ENCODE measurements at regions not wholly inside any gene's neighbourhood (a gene's known extent, or its start where the extent isn't known, plus 50 kb on each side); places are given as distances from the start of the nearest gene placed in this dataset.

DNA sequence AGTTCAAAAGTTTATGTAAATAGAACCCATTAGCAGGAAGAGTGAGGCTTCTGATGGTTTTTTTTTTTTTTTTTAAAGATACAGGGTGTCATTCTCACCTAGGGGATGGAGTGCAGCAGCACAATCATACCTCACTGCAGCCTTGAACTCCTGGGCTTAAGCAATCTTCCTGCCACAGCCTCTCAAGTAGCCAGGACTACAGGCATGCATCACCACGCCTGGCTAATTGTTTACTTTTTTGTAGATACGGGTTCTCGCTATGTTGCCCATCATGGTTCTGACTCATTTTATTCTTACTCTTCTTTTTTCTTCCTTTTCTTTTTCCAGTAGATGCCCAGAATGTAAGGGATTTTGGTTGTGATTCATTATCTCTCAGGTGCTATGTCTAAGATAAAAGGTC, 201.1 kb downstream of the NNT start:
- no peak overlapping the region for H3K9ac ChIP-seq (ENCODE audit: insufficient read depth in 1 of 2, low read depth in 2 of 2, low read length in 2 of 2)
- no peaks in the 10 kb centered on the region for H3K27me3 ChIP-seq (ENCODE audit: control insufficient read depth in 2 of 2, insufficient read depth in 2 of 2, low read length in 2 of 2)
- H3K79me2 ChIP-seq (ENCODE audit: control insufficient read depth, insufficient read depth, low read length): no peaks in the 10 kb centered on the region
- no TSS peak for BruUV-seq (replicated peaks)
- FAIRE-seq (no peak), DNase-seq (ENCODE audit: extremely low read depth in 1 of 4, low spot score in 3 of 4) (no peak), ATAC-seq (no peak)
- no peaks in the 10 kb centered on the region for H3K9me3 ChIP-seq (replicated peaks; ENCODE audit: control insufficient read depth, insufficient read depth, low read depth, low read length)
- intact Hi-C loops (cut with micrococcal nuclease) (no loop called here), in situ Hi-C loops (cut with MboI) (no loop called here)
- ChIA-PET CTCF (ENCODE audit: low intra/inter-chr PET ratio) (no interaction called here), POLR2A (no interaction called here)
- H2AFZ ChIP-seq (ENCODE audit: low read depth, low read length): no peak overlapping the region
- H3K36me3 ChIP-seq (ENCODE audit: control insufficient read depth, insufficient read depth, low read length): no peaks in the 10 kb centered on the region
- H3K27ac ChIP-seq (ENCODE audit: extremely low read depth, low read depth, low read length): no peak overlapping the region
- no peaks in the 10 kb centered on the region for H3K9me1 ChIP-seq (ENCODE audit: control insufficient read depth, insufficient read depth, low read length)
- no peak overlapping the region for H3K4me3 ChIP-seq
- H3K4me1 ChIP-seq (replicated peaks in 1 of 2; ENCODE audit: control insufficient read depth in 2 of 2, insufficient read depth in 2 of 2, low read length in 2 of 2): no peaks in the 10 kb centered on the region
- no peaks in the 10 kb centered on the region for H4K20me1 ChIP-seq (replicated peaks; ENCODE audit: control insufficient read depth, insufficient read depth, low read length)
- TF ChIP-seq ZNF133 (CRISPR knock-in tag; IDR thresholded peaks at IDR 0.05): no peak
- no peak for TF ChIP-seq HNRNPH1 (optimal IDR thresholded peaks at IDR 0.05; ENCODE audit: low read depth, low read length)
- TF ChIP-seq NUFIP1 (IDR thresholded peaks at IDR 0.05; ENCODE audit: partially characterized antibody): no peak
- TF ChIP-seq PHB2 (IDR thresholded peaks at IDR 0.05; ENCODE audit: low read depth): no peak
- no peak for TF ChIP-seq ZNF232 (CRISPR knock-in tag; IDR thresholded peaks at IDR 0.05)
- no peak for TF ChIP-seq MAFG (tag; conservative IDR thresholded peaks at IDR 0.05)
- TF ChIP-seq SP2 (IDR thresholded peaks at IDR 0.05; ENCODE audit: extremely low read depth, low read depth, low read length, poor library complexity, severe bottlenecking): no peak
- TF ChIP-seq ID3 (CRISPR knock-in tag; IDR thresholded peaks at IDR 0.05): no peak
- no peak for TF ChIP-seq ID3 (tag; IDR thresholded peaks at IDR 0.05)
- TF ChIP-seq, protein P1, sequence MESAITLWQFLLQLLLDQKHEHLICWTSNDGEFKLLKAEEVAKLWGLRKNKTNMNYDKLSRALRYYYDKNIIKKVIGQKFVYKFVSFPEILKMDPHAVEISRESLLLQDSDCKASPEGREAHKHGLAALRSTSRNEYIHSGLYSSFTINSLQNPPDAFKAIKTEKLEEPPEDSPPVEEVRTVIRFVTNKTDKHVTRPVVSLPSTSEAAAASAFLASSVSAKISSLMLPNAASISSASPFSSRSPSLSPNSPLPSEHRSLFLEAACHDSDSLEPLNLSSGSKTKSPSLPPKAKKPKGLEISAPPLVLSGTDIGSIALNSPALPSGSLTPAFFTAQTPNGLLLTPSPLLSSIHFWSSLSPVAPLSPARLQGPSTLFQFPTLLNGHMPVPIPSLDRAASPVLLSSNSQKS (CRISPR knock-in tag; IDR thresholded peaks at IDR 0.05): no peak
- no peak for TF ChIP-seq ZKSCAN1 (IDR thresholded peaks at IDR 0.05; ENCODE audit: low read depth, low read length)
- TF ChIP-seq HEY1 (CRISPR knock-in tag; IDR thresholded peaks at IDR 0.05; ENCODE audit: borderline replicate concordance): no peak
- no peak for TF ChIP-seq ZMIZ1 (IDR thresholded peaks at IDR 0.05; ENCODE audit: low read depth in 2 of 2, low read length in 2 of 2)
- no peak overlapping the region for H3K4me2 ChIP-seq (ENCODE audit: insufficient read depth, low read length)
- 0% methylated on average over 3 of the region's 3 CpGs for WGBS (ENCODE audit: insufficient coverage, low coverage, missing lambda C conversion rate)
